Jurkat, Clone E6-1 (cell line): ENCODE measurements at regions not wholly inside any gene's neighbourhood (a gene's known extent, or its start where the extent isn't known, plus 50 kb on each side); places are given as distances from the start of the nearest gene placed in this dataset.

Source experiments
- DNase-seq: peaks from one replicate; pipeline ENCODE4 v3.0.0-alpha.2; 2011; ENCODE audit warnings: low read depth, low spot score
- H3K4me3 ChIP-seq: 2 replicates; pipeline ENCODE4 v1.5.1; 2011; ENCODE audit warnings: mild to moderate bottlenecking, low read length, control low read depth, moderate library complexity

- H3K4me3 ChIP-seq, result no peak overlapping the region
- no peak for DNase-seq
Measured at GRCh38 chr13:80452279-80452678, 111.4 kb upstream of the SPRY2 start.

- no peak for DNase-seq
- no peak overlapping the region for H3K4me3 ChIP-seq
Measured at GRCh38 chr13:80451641-80452040, 110.7 kb upstream of the SPRY2 start.

GRCh38 chr13:80450386-80450785 is 109.5 kb upstream of the SPRY2 start:
- DNase-seq, result no peak
- H3K4me3 ChIP-seq, result no peak overlapping the region

- no peak overlapping the region for H3K4me3 ChIP-seq
- no peak for DNase-seq
Measured at GRCh38 chr13:80448725-80449124, 107.8 kb upstream of the SPRY2 start.

GRCh38 chr13:80447747-80448146 is 106.8 kb upstream of the SPRY2 start:
- no peak for DNase-seq
- no peak overlapping the region for H3K4me3 ChIP-seq

- no peak overlapping the region for H3K4me3 ChIP-seq
- no peak for DNase-seq
Measured at GRCh38 chr13:80444240-80445015, 103.5 kb upstream of the SPRY2 start.

GRCh38 chr13:80442609-80443008 is 101.7 kb upstream of the SPRY2 start:
- H3K4me3 ChIP-seq, result no peak overlapping the region

GRCh38 chr13:80441968-80442367 is 101.0 kb upstream of the SPRY2 start:
- no peak for DNase-seq

More at GRCh38 chr13:80442609-80443008, 101.7 kb upstream of the SPRY2 start:
- no peak for DNase-seq

GRCh38 chr13:80438521-80438920 is 97.6 kb upstream of the SPRY2 start:
- no peak overlapping the region for H3K4me3 ChIP-seq
- no peak for DNase-seq

More at GRCh38 chr13:80441968-80442367, 101.0 kb upstream of the SPRY2 start:
- H3K4me3 ChIP-seq, result no peak overlapping the region

GRCh38 chr13:80437231-80437630 is 96.3 kb upstream of the SPRY2 start:
- no peak for DNase-seq
- no peak overlapping the region for H3K4me3 ChIP-seq

GRCh38 chr13:80436571-80437169 is 95.7 kb upstream of the SPRY2 start:
- no peak for DNase-seq
- H3K4me3 ChIP-seq, result no peak overlapping the region

GRCh38 chr13:80430561-80430960 is 89.6 kb upstream of the SPRY2 start:
- DNase-seq, result no peak
- no peak overlapping the region for H3K4me3 ChIP-seq

- no peak overlapping the region for H3K4me3 ChIP-seq
- no peak for DNase-seq
Measured at GRCh38 chr13:80428349-80429096, 87.6 kb upstream of the SPRY2 start.

GRCh38 chr13:80419416-80419815 is 78.5 kb upstream of the SPRY2 start:
- H3K4me3 ChIP-seq, result no peak overlapping the region
- peak; percentile 81 for DNase-seq

GRCh38 chr13:80413611-80414010 is 72.7 kb upstream of the SPRY2 start:
- H3K4me3 ChIP-seq, result no peak overlapping the region
- no peak for DNase-seq

GRCh38 chr13:80408270-80408669 is 67.3 kb upstream of the SPRY2 start:
- no peak overlapping the region for H3K4me3 ChIP-seq
- no peak for DNase-seq

GRCh38 chr13:80400865-80401426 is 60.0 kb upstream of the SPRY2 start:
- peak overlapping the region; percentile 29 for H3K4me3 ChIP-seq
- DNase-seq, result peak; percentile 59

- DNase-seq, result peak; percentile 55
- peak overlapping the region; percentile 41 for H3K4me3 ChIP-seq
Measured at GRCh38 chr13:80400164-80400864, 59.4 kb upstream of the SPRY2 start.
